TTC549 (cell line): ENCODE measurements at regions not wholly inside any gene's neighbourhood (a gene's known extent, or its start where the extent isn't known, plus 50 kb on each side); places are given as distances from the start of the nearest gene placed in this dataset.

Experiments used
- FAIRE-seq: peaks from 2 replicates; lab custom pipeline; 2012; peaks lifted over from hg19 to GRCh38; lab: Jason Lieb, UNC

- FAIRE-seq: no peak
These were observed 308.7 kb downstream of the PTEN start for GRCh38 chr10:88172159-88172558.

- FAIRE-seq: no peak
These were observed 311.0 kb downstream of the PTEN start for GRCh38 chr10:88174391-88174790.

DNA sequence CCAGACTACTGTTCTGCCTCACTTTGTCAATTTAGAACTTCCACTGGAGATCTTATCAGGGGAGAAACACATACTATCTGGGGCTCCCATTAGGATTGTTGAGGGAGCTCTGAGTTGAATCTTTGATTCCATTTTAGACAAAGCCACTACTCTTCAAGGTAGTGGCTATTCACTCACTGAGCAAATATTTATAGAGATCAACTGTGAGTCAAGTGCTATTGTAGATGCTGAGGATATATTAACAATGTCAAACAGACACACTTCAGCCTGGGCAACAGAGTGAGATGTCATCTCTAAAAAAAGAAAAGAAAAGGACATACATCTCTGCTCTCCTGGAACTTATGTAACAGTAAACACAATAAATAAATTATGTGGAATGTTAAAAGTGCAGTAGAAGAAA, 315.3 kb downstream of the PTEN start:
- FAIRE-seq: no peak

- no peak for FAIRE-seq
These were observed 316.4 kb downstream of the PTEN start for GRCh38 chr10:88179831-88180230.

DNA sequence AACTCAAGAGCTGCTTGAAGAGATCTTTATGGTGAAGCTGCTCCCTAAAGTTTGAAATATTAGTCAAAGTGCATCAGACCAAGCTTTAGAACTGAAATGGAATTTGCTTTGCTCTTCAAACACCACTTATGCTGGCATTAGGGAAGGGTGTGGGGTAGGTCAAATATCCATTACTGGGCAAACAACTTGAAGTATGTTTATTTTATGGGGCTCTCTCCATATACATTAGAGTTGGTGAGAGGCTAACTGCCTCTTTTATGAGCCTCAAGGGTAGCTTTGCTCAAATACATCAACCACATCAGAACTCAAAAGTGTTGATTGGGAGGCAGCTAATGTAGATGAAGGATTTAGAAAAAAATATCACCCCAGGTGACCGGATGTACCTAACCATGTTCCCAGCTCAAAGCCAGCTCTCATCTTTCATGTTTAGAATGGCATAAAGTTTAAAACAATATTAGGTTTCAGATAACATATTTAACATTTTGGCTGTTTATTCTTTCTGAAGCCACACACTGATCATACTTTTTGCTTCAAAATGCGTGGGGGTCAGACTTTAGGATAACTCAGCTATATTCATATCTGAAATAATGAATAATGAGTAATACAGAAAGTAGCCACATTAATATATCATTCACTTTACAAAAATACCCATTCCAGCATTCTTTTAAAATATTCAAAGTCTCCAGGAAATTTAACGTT, 318.6 kb downstream of the PTEN start:
- FAIRE-seq: no peak

GRCh38 chr10:88182601-88182930, 319.1 kb downstream of the PTEN start:
- no peak for FAIRE-seq

GRCh38 chr10:88184543-88185297, 321.3 kb downstream of the PTEN start:
- FAIRE-seq: no peak

DNA sequence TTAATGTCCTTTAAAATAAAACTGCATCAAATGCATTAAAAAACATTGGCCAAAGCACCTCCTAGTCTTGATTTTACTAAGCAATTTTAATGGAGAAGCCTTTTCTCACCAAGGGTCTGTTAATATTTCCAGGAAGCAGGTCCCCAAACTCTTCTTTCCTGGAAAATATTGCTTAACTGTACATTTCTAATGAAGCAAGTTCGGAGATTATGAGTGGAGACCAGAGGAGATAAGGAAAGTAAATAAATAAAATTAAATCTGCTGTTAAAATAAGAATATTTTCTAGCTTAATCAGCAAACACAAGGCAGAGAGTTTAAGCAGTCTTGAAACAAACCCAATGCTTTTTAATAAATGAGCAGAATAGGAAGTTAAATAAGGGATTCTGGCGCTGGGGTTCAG, 322.4 kb downstream of the PTEN start:
- no peak for FAIRE-seq

GRCh38 chr10:88186335-88186734, 322.9 kb downstream of the PTEN start:
- no peak for FAIRE-seq

GRCh38 chr10:88187472-88187871, 324.0 kb downstream of the PTEN start:
- no peak for FAIRE-seq

DNA sequence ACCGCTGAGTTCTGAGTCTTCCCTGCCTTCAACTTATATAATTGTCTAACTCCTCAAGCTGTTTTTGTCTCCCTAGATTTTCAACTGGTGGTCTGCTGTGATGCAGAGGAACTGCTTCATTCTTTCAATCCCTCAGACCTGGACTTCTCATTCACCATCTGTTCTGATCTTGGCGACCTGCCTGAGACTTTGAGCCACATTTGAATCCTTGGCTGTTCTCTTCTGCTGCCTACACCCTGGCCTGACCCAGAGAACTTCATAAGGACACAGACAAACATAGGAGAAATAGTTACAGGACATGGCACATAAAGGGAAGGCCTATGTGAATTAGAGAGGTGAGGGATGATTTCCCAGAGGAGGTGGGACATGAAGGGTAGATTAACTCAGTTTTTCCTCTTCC, 326.7 kb downstream of the PTEN start:
- no peak for FAIRE-seq

- no peak for FAIRE-seq
These were observed 327.3 kb downstream of the PTEN start for GRCh38 chr10:88190540-88191235.

- no peak for FAIRE-seq
These were observed 329.6 kb downstream of the PTEN start for GRCh38 chr10:88193018-88193417.

DNA sequence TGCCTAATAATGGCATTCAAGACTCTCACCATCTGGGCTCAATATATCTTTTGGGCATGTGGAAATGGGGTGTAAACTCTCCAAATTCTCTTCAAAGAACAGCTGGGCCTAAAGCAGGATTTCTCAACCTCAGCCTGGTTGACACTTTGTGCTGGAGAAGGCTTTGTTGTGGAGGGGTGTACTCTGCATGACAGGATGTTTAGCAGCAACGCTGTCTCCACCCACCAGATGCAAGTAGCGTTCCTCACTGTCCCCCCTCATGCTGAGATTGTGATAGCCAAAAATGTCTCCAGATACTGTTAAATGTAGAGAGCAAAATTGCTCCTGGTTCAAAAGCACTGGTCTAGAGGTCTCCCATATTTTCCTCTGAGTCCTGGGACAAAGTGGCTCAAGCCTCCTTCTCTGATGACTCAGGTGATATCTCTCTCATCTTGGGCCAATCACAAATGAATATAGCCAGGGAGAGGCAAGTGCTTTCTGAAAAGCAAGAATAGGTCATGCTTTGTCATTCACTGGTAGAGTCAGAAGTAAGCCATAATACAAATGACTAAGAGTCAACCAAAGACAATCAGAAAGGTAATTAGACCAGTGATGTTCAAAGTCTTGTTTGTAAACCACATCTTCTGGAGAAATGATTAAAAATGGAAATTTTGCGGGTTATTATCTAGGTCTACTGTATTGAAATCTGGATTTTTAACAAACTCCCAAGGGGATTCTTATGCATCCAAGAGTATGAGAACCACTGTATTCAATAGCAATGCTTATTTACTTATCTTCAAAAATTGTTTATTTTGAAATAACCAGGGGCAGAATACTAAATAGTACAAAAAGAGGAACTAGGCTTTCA, 330.8 kb downstream of the PTEN start:
- no peak for FAIRE-seq

- FAIRE-seq: no peak
These were observed 331.5 kb downstream of the PTEN start for GRCh38 chr10:88194961-88195367.

- FAIRE-seq: no peak
These were observed 332.4 kb downstream of the PTEN start for GRCh38 chr10:88195841-88196240.

DNA sequence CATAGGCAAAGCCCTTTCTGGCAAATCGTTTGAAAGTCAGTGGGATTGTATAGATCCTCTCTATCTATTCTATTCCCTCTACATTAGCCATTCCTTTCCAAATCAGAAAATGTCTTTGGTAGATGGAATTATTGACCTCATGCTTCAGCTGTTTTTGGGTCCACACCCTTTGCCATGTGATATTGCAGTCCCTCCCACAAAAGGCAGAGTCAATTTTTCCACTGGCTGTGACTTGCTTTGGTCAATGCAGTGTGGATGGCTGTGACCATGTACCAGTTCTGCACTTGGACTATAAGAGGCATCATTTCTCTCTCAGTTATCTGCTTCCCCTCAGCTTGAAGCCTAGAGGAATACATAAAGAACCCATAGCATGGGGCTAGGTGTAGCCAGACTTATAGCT, 332.9 kb downstream of the PTEN start:
- FAIRE-seq: no peak

DNA sequence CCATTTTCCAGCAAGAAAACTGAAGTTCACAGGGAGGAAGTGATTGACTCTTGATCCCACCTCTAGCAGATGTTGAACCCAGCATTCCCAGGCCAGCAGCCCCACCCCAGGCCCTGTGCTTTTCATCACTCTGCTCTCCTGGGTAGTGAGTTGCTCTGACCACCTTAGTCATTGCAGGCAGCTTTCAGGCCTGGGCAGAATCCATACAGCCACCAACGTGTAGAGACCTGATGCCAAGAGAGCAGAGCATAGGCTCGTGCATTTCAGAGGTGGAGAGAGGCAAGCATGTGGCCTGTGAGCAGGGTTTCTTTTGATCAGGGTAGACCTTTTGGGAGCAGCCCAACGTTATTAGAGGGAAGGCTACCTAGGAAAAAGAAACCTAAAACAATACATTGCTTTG, 334.6 kb downstream of the PTEN start:
- no peak for FAIRE-seq

- FAIRE-seq: no peak
These were observed 337.0 kb downstream of the PTEN start for GRCh38 chr10:88200312-88201032.

DNA sequence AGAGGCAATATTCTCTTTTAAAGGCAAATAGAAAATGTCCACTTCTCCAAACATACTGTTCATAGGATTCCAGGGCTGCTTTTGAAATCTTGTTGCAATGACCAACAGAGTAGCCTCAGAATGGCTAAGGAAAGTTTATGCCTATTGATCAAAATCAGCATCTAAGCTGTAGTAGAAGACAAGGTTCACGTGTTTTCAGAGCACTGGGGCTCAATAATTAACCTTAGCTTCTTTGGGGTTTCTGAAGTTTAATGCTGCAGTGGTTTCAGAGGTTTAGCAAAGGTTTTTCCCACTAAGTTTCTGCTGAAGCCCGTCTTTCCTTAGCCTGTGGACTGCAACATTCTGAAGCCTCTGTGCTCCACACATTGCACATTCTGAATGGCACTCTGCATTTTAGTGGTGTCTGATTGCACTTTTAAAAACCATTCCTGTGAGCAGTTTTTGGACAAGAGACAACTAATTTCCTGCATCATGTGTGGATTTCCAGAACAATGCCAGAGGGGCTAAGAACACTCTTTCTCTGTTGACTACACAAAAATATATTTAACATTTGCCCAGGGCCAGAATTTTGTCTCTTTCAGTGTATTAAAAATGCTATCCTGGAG, 342.5 kb downstream of the PTEN start:
- FAIRE-seq: no peak

DNA sequence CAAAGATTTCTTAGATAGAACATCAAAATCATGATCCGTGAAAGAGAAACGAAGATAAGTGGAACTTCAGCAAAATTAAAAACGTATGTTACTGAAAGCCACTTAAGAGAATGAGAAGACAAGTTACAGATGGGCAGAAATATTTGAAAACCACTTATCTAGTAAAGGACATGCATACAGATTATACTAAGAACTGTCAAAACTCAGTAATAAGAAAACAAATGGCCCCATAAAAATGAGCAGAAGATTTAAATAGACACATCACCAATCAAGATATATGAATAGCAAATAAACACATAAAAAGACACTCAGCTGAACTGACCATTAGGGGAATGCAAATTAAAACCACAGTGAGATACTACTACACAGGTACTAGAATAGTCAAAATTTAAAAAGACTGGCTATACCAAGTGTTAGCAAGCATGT, 343.7 kb downstream of the PTEN start:
- FAIRE-seq: no peak
